GM12872 (cell line): ENCODE measurements at regions not wholly inside any gene's neighbourhood (a gene's known extent, or its start where the extent isn't known, plus 50 kb on each side); places are given as distances from the start of the nearest gene placed in this dataset.

Experiments used
- TF ChIP-seq, protein P1 (sequence below): IDR thresholded peaks from 3 replicates; pipeline ENCODE4 v1.5.1; 2011; ENCODE audit warnings: low read depth, mild to moderate bottlenecking, low read length, moderate library complexity; ENCODE audit not compliant: insufficient read depth

DNA sequence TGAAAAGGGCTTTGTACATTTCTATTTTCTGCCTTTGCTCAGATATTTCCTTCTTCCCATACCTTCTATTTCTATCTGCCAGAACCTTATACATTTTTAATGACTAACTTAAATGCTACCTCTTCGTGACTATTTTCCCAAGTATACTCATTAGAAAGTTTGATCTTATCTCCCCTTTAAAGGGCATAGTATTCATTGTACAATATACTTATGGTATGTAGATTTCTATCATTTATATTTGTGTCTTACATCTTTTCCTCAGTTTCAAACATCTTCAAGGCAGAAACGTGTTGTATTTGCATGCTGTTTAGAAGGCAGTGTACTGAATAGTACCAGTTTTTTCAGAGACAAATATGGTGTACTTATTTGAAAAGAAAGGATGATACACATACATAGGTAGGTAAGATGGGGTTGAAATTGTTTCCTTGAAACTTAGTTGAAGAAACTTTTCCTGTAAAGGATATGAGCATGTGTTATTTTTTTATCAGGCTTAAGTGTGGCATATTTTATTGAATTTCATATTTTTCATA, 518.1 kb upstream of the NUDT12 start:
- TF ChIP-seq, protein P1, sequence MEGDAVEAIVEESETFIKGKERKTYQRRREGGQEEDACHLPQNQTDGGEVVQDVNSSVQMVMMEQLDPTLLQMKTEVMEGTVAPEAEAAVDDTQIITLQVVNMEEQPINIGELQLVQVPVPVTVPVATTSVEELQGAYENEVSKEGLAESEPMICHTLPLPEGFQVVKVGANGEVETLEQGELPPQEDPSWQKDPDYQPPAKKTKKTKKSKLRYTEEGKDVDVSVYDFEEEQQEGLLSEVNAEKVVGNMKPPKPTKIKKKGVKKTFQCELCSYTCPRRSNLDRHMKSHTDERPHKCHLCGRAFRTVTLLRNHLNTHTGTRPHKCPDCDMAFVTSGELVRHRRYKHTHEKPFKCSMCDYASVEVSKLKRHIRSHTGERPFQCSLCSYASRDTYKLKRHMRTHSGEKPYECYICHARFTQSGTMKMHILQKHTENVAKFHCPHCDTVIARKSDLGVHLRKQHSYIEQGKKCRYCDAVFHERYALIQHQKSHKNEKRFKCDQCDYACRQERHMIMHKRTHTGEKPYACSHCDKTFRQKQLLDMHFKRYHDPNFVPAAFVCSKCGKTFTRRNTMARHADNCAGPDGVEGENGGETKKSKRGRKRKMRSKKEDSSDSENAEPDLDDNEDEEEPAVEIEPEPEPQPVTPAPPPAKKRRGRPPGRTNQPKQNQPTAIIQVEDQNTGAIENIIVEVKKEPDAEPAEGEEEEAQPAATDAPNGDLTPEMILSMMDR: no peak

DNA sequence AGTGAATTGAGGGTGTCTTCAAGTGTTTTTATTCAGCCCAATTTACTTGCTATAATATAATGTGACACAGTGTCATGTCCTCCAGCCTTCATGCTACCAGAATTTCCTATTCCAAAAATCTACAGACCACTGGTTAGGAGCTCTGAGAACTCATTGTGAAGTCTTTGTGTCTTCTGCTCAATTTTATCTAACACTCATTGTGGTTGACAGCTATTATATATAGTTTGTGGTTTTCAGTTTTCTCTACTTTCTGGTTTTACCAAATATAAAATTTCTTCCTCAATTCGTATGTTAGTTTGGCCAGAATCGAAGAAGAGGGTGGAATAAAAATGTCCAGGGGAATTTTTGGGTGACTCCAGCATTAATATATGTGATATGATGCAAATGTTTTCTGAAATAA, 509.3 kb upstream of the NUDT12 start:
- TF ChIP-seq, protein P1: no peak

DNA sequence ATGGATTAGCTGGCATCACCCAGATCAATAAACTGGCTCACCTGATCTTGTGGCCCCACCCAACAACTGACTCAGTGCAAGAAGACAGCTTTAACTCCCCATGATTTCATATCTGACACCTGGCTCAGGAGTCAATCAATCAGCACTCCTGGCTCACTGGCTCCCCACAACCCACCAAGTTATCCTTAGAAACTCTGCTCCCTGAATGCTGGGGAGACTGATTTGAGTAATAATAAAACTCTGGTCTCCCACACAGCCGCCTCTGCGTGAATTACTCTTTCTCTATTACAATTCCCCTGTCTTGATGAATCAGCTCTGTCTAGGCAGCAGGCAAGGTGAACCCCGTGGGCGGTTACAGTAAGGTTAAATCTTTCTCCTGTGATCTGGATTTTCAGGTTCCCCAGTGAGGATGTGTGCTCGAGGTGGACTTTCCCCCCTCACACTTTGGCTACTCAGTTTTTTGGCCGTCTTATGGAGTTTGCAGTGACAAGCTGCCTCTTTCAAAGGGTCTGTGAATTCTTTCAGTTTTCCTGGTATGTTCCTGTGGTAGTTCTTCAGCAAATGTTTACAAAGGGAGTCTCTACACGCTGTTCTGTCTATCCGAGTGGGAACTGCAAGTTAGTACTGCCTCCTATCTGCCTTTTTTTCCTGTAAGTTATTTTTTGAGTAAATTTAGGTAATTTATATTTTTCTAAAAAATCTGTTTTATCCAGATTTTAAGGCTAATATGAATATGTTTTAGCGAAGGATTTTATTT, 500.2 kb upstream of the NUDT12 start:
- TF ChIP-seq, protein P1: no peak

DNA sequence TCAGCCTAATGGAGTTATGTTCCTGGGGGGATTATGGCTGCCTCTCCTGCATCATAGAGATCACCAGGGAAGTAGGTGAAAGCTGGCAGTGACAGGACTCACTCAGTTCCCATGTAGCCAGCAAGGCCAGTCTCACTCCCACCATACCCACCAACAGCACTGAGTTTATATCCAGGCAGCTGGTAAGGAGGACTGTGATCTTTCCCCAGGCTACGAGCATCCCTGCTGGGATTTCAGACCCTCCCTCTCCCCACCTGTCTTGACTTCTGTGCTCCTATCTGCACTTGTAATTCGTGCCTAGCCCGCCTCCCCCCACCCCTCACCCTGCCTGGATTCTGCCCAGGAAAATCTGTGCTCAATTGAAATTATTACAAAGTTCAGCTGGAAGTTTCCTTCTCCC, 499.1 kb upstream of the NUDT12 start:
- TF ChIP-seq, protein P1: no peak

DNA sequence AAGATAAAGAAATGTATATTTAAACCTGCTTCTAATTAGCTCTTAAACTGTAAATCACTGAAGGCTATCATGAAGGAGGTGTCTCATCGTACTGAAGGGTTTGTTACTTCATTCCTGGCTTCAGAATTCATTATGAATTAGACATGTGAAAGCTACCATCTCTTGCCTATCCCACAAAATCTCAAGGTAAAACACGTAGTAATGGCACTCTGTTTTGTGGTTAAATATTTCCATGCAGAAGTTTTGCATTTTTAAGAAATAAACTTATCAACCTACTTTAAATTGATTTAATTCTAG, 490.7 kb upstream of the NUDT12 start:
- TF ChIP-seq, protein P1: no peak

DNA sequence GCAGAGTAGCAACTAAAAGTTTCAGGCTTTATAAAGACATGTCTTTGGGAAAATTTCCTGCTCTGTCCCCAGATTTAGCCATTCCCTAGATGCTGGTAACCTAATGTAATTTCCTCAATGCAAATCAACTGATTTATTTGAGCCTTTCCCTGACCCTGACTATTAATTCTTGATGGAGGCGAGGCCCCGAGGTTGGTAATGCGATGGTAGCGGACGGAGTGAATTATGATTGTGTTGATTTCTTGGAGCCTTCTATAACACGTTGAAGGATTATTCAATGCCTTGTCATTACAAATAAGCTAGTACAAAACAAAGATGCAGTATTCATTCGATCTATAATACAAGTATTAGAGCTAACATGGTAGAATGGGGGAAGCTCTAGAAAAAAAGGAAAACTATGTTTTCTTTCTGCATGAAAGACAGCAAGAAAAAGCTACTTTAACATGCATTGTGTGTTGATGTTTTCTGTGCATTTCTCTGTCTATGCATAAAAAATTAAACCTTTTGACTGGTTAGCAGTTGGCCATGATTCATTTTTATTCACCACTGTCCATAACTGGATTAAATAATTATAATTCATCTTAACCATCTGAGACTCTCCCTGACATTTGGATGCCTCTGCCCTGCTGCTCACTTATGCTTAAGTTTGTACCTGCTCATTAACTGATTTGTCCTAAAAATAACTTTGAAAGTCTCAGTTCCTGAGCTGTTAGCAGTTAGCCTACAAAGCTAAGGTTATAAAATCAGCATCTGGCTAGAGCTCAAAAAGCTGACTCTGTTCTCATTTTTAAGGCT, 490.2 kb upstream of the NUDT12 start:
- TF ChIP-seq, protein P1: no peak

DNA sequence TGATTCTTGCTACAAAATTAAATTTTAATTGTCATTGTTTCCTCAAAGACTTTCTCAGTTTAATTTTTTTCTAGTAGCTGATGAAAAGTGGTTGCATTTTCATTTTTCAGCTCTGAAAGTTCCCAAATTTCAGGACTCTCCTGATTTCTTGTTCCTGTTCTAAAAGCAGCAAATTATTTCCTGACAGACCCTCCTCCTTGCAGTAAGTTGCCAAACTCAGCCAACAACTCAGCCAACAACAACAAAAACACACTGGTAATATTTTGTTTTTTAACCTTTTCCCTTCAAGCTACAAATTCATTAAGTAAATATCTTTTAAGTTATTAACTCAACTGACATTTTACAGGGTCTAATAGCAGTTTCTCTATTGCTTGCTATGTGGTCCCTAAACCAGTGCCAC, 487.8 kb upstream of the NUDT12 start:
- TF ChIP-seq, protein P1: no peak
